Activated CD8-positive, alpha-beta memory T cell treated with anti-CD3 and anti-CD28 coated beads, Interleukin-2, amount 10 ng/mL, durations not matched to agents 7 days and 5 days (primary cell): ENCODE measurements at regions not wholly inside any gene's neighbourhood (a gene's known extent, or its start where the extent isn't known, plus 50 kb on each side); places are given as distances from the start of the nearest gene placed in this dataset.

ENCODE experiments used
- ATAC-seq: fragments of 150-1000 bp; cut with Tn5 transposase; one replicate; pipeline ENCODE4 v1.10.0; 2021; ENCODE audit warnings: moderate library complexity
- CTCF ChIA-PET: fragments of 350-600 bp; sonication (Branson Sonifier 250); formaldehyde crosslinking; loops from one replicate; lab custom pipeline; 2021; ENCODE audit warnings: antibody characterized with exemption; lab: Charles Lee
- DNase-seq: peaks from one replicate; pipeline ENCODE4 v3.0.0-alpha.2; 2020
- H3K27ac Mint-ChIP-seq: one replicate; pipeline ENCODE4 v1.8.0; 2021; ENCODE audit warnings: mild to moderate bottlenecking, mixed read lengths
- H3K27me3 Mint-ChIP-seq: one replicate; pipeline ENCODE4 v1.8.0; 2021; ENCODE audit warnings: mixed read lengths
- H3K36me3 Mint-ChIP-seq: one replicate; pipeline ENCODE4 v1.8.0; 2021; ENCODE audit warnings: mild to moderate bottlenecking, mixed read lengths
- H3K4me1 Mint-ChIP-seq: one replicate; pipeline ENCODE4 v1.8.0; 2021; ENCODE audit warnings: mixed read lengths
- H3K4me3 Mint-ChIP-seq: one replicate; pipeline ENCODE4 v1.8.0; 2021; ENCODE audit warnings: mild to moderate bottlenecking, moderate library complexity, mixed read lengths
- H3K9me3 Mint-ChIP-seq: one replicate; pipeline ENCODE4 v1.8.0; 2022; ENCODE audit warnings: low read depth, mixed read lengths

DNA sequence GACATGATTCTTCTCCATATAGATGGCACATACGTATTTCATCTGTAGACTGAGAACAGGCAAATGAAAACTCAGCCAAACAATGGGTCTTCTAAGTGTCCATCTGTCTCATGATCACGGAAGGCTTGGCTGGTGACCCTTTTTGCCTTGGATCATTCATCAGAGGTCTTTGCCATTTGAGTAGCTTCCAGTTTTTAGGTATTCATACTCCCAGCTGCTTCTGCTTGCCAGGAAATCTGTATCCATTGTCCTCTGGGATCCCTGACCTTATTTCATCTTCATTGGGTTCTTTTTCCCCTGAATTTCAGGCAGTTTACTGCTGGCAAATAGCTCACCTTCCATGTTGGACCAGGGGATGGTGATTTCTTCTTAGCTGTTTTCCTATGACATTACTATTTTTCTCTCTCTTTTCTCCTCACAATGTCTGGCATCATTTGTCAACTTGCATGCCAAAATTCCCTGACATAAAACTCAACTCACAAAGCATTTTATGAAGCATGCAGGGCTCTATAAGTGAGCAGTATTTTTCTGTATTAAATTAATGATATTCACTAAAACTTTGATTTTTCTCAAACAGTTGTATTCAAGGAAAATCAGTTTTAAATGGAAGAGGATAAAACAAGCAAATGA is 241.2 kb downstream of the DNAJB9 start:
- Mint-ChIP-seq H3K36me3 (no peaks in the 10 kb centered on the region), H3K27me3 (no peaks in the 10 kb centered on the region), H3K27ac (no peak overlapping the region), H3K4me3 (no peak overlapping the region), H3K9me3 (no peaks in the 10 kb centered on the region), H3K4me1 (no peaks in the 10 kb centered on the region)
- DNase-seq = no peak
- no peak for ATAC-seq
- CTCF ChIA-PET = no interaction called here

DNA sequence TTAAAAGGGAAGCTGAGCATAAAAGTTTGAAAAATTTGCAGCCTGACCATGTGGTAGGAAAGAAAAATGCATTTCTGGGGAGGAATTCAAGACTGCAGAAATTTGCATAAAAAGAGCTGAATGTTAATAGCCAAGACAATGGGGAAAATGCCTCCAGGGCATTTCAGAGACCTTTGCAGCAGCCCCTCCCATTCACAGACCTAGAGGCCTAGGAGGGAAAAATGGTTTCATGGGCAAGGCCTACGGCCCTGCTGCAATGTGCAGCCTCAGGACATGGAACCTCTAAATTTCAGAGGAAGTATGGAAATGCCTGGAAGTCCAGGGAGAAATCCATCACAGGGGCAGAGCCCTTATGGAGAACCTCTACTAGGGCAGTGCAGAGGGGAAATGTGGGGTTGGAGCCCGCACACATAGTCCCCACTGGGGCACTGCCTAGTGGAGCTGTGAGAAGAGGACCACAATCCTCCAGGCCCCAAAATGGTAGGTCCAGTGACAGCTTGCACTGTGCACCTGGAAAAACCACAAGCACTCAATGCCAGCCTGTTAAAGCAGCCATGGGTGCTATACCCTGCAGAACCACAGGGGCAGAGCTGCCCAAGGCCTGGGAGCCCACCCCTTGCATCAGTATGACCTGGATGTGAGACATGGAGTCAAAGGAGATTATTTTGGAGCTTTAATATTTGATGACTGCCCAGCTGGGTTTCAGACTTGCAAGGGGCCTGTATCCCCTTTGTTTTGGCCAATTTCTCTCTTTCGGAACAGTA is 243.8 kb downstream of the DNAJB9 start:
- ATAC-seq (no peak), DNase-seq (no peak)
- Mint-ChIP-seq H3K4me3 (no peak overlapping the region), H3K9me3 (no peaks in the 10 kb centered on the region), H3K27me3 (no peaks in the 10 kb centered on the region), H3K4me1 (no peaks in the 10 kb centered on the region), H3K36me3 (no peaks in the 10 kb centered on the region), H3K27ac (no peak overlapping the region)
- CTCF ChIA-PET = no interaction called here

DNA sequence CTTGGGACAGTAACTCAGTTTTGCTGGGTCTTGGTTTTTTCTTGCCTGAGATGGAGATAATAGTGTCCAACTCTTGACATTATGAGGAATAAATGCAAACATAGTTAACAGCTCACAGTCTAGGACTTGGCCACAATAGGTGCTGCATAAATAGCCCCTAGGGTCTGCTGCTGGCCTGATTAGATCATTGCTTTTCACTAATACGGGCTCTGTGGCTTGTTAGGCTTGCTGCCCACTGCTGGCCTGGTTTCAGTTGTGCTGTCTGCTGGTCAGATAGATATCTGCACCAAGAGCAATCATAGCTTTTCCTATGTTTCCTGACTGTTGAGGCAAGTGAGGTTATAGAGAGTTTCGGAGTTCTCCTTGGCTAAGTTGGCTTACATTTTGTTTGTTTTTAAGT is 246.1 kb downstream of the DNAJB9 start:
- DNase-seq (no peak), ATAC-seq (no peak)
- no peaks in the 10 kb centered on the region for H3K36me3 Mint-ChIP-seq
- H3K27me3 Mint-ChIP-seq = no peaks in the 10 kb centered on the region
- no peaks in the 10 kb centered on the region for H3K9me3 Mint-ChIP-seq
- CTCF ChIA-PET = no interaction called here
- no peak overlapping the region for H3K27ac Mint-ChIP-seq
- no peaks in the 10 kb centered on the region for H3K4me1 Mint-ChIP-seq
- H3K4me3 Mint-ChIP-seq = no peak overlapping the region

DNA sequence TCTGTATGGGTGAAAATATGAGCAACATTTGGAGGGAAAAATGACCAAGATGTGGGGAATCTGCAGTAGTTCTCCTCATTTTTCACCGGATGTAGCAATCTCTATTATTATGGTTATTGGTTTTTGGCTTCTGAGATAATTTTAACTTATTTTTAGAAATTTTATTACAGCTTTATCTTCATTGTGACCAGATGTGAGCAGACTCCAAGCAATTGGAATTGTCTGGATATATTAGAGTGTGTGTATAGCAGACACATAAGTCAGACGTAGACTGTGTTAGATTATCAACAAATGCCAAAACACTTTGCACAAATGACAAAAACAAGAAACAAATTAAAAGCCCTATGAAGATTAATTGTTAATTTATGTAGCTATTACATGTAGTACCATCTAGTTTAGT is 249.1 kb downstream of the DNAJB9 start:
- H3K27me3 Mint-ChIP-seq = no peaks in the 10 kb centered on the region
- no peaks in the 10 kb centered on the region for H3K9me3 Mint-ChIP-seq
- no peak overlapping the region for H3K4me3 Mint-ChIP-seq
- no peak for ATAC-seq
- CTCF ChIA-PET = no interaction called here
- DNase-seq = no peak
- H3K36me3 Mint-ChIP-seq = no peaks in the 10 kb centered on the region
- H3K27ac Mint-ChIP-seq = no peak overlapping the region
- no peaks in the 10 kb centered on the region for H3K4me1 Mint-ChIP-seq

DNA sequence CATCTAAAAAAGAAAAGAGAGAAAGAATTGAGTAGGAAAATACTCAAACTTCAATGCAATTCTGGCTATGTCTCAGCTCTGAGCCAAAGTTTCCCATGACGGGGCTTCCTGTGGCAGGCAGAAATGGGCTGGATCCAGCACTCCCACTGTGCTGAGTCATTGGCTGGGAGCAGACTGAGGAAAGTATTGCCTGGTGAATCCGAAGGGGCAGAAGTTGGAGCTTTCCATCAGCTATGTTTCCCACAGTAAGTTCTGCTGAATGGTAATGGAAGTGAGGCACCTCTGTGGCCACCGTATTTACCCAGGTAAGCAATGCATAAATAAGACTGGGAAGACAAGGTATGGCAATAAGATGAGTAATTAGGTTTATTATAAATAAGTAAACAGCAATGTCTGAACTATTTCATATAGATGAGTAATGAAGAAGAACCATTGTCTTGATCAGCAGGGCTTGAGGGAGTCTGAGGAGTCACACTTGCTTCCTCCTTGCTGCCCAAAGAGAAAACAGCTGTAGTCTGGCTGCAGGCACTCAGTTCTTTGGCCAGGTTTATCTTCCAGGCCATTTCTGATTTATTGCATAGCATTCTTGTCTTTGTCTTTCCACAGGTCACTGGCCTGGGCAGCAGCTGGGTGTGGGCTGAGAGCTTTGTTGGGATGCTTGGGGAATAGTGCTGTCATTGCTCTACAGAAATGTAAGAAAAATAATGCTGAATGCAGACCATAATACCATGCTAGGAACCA is 255.3 kb downstream of the DNAJB9 start:
- DNase-seq = no peak
- no peak overlapping the region for H3K27ac Mint-ChIP-seq

DNA sequence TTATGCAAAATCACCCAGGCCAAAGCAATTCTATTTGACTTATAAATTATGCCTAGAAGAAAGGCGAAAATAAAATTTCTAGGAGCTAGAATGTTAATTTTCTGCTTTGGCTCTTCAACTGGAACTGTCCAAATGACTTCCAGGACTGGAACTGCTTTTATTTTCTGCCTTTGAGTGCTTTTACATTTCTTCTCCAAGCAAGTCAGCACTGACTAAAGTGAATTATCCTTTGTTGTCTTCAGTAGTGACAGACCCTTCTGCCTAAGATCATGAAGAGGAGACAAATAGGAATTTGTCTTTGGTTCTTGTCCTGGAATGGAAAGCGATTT is 255.9 kb downstream of the DNAJB9 start:
- no peaks in the 10 kb centered on the region for H3K9me3 Mint-ChIP-seq
- H3K36me3 Mint-ChIP-seq = no peaks in the 10 kb centered on the region
- DNase-seq (no peak), ATAC-seq (no peak)
- no peak overlapping the region for H3K4me3 Mint-ChIP-seq
- CTCF ChIA-PET = no interaction called here
- H3K27me3 Mint-ChIP-seq = no peaks in the 10 kb centered on the region
- H3K4me1 Mint-ChIP-seq = no peaks in the 10 kb centered on the region
- no peak overlapping the region for H3K27ac Mint-ChIP-seq

More for the DNA sequence above, 255.3 kb downstream of the DNAJB9 start:
- Mint-ChIP-seq H3K36me3 (no peaks in the 10 kb centered on the region), H3K27me3 (no peaks in the 10 kb centered on the region), H3K4me3 (no peak overlapping the region), H3K4me1 (no peaks in the 10 kb centered on the region), H3K9me3 (no peaks in the 10 kb centered on the region)
- CTCF ChIA-PET = no interaction called here
- ATAC-seq = no peak

DNA sequence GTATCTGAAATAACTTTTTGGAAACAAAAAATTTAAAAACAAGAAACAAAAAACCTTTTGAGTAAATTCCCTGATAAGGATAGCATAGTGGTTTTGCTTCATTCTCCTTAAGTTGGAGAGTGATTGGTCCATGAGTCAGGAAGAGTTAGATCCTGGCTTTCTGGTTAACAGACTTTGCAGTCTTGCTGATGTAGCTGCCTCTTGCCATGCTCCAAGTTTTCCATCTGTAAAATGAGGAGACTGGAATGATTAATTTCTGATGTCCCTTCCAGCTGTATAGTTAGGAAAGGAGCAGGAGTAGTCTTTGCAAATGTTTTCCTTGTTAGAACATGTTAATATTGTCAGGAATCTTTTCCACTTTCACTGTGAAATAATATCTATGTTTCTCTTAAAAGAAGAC is 266.6 kb downstream of the DNAJB9 start:
- CTCF ChIA-PET = no interaction called here
- H3K4me1 Mint-ChIP-seq = no peaks in the 10 kb centered on the region
- no peak overlapping the region for H3K27ac Mint-ChIP-seq
- no peaks in the 10 kb centered on the region for H3K27me3 Mint-ChIP-seq
- no peak overlapping the region for H3K4me3 Mint-ChIP-seq
- DNase-seq (no peak), ATAC-seq (no peak)
- H3K9me3 Mint-ChIP-seq = peaks cover 3% of the 10 kb centered on the region
- H3K36me3 Mint-ChIP-seq = no peaks in the 10 kb centered on the region

DNA sequence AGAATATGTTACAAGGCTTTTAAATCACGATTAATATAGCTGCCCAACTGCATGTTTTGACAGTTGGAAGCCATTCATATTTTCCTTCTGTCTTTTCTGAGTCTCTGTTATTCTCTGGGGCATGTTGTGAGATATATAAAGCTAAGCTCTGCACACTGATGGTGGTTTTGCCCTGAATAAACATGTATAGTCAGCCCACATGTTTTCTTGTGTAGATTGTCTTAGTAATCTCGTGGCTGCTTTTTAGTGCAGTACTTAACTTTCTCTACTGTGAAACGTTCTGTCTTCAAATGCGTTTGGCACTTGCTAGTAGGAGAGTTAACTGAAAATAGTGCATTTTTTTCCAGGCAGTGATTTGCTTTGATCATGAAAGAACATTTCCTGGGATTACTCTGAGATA is 268.5 kb downstream of the DNAJB9 start:
- Mint-ChIP-seq H3K27ac (no peak overlapping the region), H3K4me1 (no peaks in the 10 kb centered on the region), H3K27me3 (no peaks in the 10 kb centered on the region), H3K9me3 (peaks cover 3% of the 10 kb centered on the region), H3K4me3 (no peak overlapping the region), H3K36me3 (no peaks in the 10 kb centered on the region)
- ATAC-seq = no peak
- DNase-seq = no peak
- CTCF ChIA-PET = no interaction called here

DNA sequence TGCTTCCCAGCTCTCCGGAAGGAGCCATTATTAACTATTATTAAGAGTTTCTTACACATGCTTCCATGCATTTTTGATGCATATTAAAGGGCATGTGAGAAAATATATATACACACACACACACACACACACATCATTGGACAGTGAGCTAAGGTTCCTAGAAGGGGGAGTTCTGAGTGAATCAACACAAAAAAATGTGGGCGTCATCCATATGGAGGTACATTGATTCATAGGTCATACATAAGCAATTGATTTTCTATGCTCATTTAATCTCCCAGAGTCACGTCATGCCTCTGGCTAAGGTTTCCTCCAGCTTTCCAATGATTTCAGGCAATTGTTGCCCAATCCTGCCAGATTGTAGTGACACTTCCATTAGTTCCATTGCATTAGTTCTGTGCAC is 269.4 kb downstream of the DNAJB9 start:
- Mint-ChIP-seq H3K4me3 (no peak overlapping the region), H3K9me3 (peaks cover 3% of the 10 kb centered on the region), H3K36me3 (no peaks in the 10 kb centered on the region), H3K27me3 (no peaks in the 10 kb centered on the region), H3K27ac (no peak overlapping the region), H3K4me1 (no peaks in the 10 kb centered on the region)
- DNase-seq (no peak), ATAC-seq (no peak)
- CTCF ChIA-PET = no interaction called here

DNA sequence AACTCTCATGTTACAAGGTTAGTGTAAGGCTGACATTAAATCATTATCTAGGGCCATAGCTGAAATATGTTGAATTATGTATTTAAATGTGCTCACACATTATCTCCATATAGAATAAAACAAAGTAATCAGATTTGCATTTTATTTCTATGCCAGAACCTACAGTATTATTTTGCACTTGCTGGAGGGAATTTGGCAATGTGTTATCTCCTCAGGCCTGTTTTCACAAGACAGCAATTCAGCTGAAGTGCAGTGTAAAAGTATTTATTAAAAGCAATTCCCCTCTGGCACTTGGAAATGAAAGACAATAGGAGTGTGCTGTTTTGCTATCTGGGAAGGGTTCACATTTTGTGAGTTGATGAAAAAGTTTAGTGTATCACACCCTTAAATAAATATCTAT is 276.3 kb downstream of the DNAJB9 start:
- no peak for ATAC-seq
- Mint-ChIP-seq H3K4me3 (no peak overlapping the region), H3K4me1 (no peaks in the 10 kb centered on the region)

DNA sequence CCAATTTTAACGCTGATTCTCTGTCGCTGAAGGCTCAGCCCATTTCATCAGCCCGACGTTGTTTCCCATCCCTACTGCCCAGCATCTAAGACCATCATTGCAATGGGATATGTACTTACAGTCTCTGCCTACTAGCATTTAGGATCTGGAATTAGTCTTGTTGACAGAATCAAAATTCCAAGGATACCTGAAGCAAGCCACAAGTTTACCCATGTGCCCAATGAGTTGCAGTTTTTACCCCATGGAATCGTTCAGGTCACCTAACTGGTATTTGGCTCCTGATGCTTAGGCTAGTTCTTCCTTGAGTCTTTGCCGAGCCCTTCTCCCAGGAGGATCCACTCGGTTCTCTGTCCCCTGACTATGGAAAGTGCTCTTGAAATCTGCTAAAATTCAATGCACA is 276.8 kb downstream of the DNAJB9 start:
- no peak for ATAC-seq
- no peak overlapping the region for H3K4me3 Mint-ChIP-seq

More for the DNA sequence above, 276.3 kb downstream of the DNAJB9 start:
- DNase-seq = no peak
- CTCF ChIA-PET = no interaction called here
- Mint-ChIP-seq H3K36me3 (no peaks in the 10 kb centered on the region), H3K27ac (no peak overlapping the region), H3K27me3 (no peaks in the 10 kb centered on the region), H3K9me3 (no peaks in the 10 kb centered on the region)

DNA sequence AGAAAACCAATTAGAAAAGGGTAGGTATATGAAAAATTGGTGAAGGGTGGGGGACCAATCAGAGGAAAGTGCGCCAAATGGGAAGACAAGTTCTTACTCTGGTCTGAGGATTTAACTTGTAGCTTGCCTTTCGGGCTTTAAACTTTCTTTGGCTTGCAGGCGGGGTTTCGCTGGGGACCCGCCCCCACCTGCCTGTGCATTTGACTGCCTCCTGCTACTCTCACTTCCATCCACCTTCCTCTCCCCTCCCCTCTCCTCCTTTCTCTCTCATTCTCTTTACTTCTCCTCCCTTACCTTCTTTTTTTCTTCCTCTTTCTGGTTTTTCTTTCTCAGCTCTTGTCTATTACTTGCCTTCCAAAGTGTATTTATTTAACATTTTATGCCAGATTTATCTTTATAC is 278.8 kb downstream of the DNAJB9 start:
- ATAC-seq (no peak), DNase-seq (no peak)
- no peaks in the 10 kb centered on the region for H3K4me1 Mint-ChIP-seq
- no peaks in the 10 kb centered on the region for H3K36me3 Mint-ChIP-seq
- CTCF ChIA-PET = no interaction called here
- no peak overlapping the region for H3K27ac Mint-ChIP-seq
- H3K4me3 Mint-ChIP-seq = no peak overlapping the region
- H3K27me3 Mint-ChIP-seq = no peaks in the 10 kb centered on the region
- H3K9me3 Mint-ChIP-seq = no peaks in the 10 kb centered on the region

More for the DNA sequence above, 276.8 kb downstream of the DNAJB9 start:
- Mint-ChIP-seq H3K36me3 (no peaks in the 10 kb centered on the region), H3K4me1 (no peaks in the 10 kb centered on the region), H3K27me3 (no peaks in the 10 kb centered on the region), H3K9me3 (no peaks in the 10 kb centered on the region), H3K27ac (no peak overlapping the region)
- CTCF ChIA-PET = no interaction called here
- no peak for DNase-seq

DNA sequence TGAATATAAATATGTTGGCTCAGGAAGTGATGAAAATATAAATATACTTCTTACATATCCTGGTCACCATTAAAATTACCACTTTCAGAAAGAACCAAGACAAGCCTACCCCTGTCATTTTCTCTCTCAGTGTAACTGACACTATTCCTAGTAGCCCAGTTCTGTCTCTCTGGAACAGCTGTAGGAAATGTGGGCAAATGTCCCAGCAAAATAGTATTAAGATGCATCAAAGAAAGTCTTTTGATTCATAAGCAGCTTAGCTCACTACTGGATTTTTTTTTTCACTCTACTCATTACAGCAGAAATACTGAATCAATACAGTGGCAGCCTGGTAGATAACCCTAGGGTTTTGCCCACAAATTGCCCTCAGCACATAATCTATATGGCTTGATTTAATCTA is 290.9 kb downstream of the DNAJB9 start:
- no peak overlapping the region for H3K4me3 Mint-ChIP-seq
- CTCF ChIA-PET = interaction anchor here (0.6 kb wide), 1 partner anchor 397 kb away, joined by 3 read pairs; no protein-coding TSS in a partner anchor
- H3K27ac Mint-ChIP-seq = no peak overlapping the region
- H3K9me3 Mint-ChIP-seq = no peaks in the 10 kb centered on the region
- H3K4me1 Mint-ChIP-seq = no peaks in the 10 kb centered on the region
- no peaks in the 10 kb centered on the region for H3K27me3 Mint-ChIP-seq
- H3K36me3 Mint-ChIP-seq = no peaks in the 10 kb centered on the region
- no peak for DNase-seq
- no peak for ATAC-seq

DNA sequence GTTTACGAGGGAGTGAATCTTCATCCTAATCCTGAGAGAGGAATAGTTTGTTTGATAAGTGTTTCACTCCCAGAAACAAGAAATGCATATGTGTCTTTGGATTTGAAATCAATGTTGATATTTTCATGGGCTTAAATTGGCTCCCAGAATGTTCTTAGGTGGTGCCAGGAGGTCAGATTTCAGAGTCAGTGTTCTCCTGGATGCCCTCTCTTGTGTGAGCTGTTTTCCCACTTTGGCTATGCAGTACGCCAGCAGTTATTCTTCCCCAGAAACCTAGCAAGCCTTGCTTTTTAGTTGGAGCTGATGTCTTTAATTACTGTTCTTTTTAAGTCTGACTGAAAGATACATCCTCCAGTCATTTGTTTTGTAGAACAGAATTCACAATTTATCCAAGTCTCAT is 291.4 kb downstream of the DNAJB9 start:
- Mint-ChIP-seq H3K4me3 (no peak overlapping the region), H3K27me3 (no peaks in the 10 kb centered on the region), H3K9me3 (no peaks in the 10 kb centered on the region), H3K36me3 (no peaks in the 10 kb centered on the region), H3K27ac (no peak overlapping the region), H3K4me1 (no peaks in the 10 kb centered on the region)
- no peak for DNase-seq
- CTCF ChIA-PET = interaction anchor here (0.6 kb wide), 1 partner anchor 396 kb away, joined by 3 read pairs; no protein-coding TSS in a partner anchor
- no peak for ATAC-seq
